Endothelial cell of umbilical vein (primary cell): ENCODE measurements at regions not wholly inside any gene's neighbourhood (a gene's known extent, or its start where the extent isn't known, plus 50 kb on each side); places are given as distances from the start of the nearest gene placed in this dataset.

Experiments used
- BruUV-seq: library from RNA; stranded (reverse); fragments of 400-500 nt; replicated peaks from 2 replicates; lab custom pipeline; 2021; lab: Mats Ljungman, UMichigan
- CTCF ChIA-PET: fragments of 300-600, 350-600 bp; sonication (Branson Sonifier 250); formaldehyde crosslinking; loops from one replicate; lab custom pipeline; 2021; ENCODE audit warnings: antibody characterized with exemption, inconsistent platforms; lab: Charles Lee
- POLR2A ChIA-PET: fragments of 300-600, 350-600 bp; sonication (Branson Sonifier 250); formaldehyde crosslinking; loops from one replicate; lab custom pipeline; 2021; ENCODE audit warnings: antibody characterized with exemption, inconsistent platforms; lab: Charles Lee
- DNase-seq: peaks from one replicate; pipeline ENCODE4 v3.0.0-alpha.2; 2011; ENCODE audit warnings: low read depth, low spot score
- FAIRE-seq: peaks from 2 replicates; lab custom pipeline; 2011; peaks lifted over from hg19 to GRCh38; lab: Jason Lieb, UNC
- H2AFZ ChIP-seq: 2 replicates; pipeline ENCODE4 v1.6.0; 2012; ENCODE audit warnings: low read depth, low read length, control low read depth, inconsistent platforms
- H3K27ac ChIP-seq: 2 replicates; pipeline ENCODE4 v1.5.1; 2011; ENCODE audit warnings: low read depth, mild to moderate bottlenecking, control low read depth, low read length, moderate library complexity; ENCODE audit not compliant: insufficient read depth
- H3K27me3 ChIP-seq, 2 experiments: 2 replicates each; pipeline versions ENCODE4 v1.6.0 to v1.6.1; 2011; ENCODE audit warnings: low read length in 2 of 2, mixed read lengths in 1 of 2; ENCODE audit not compliant: control insufficient read depth in 2 of 2, insufficient read depth in 2 of 2
- H3K36me3 ChIP-seq, 2 experiments: 2 replicates in 1 of 2; 3 replicates in 1 of 2; pipeline ENCODE4 v1.5.1; 2011; ENCODE audit warnings: low read length in 2 of 2, mild to moderate bottlenecking in 1 of 2, moderate library complexity in 1 of 2; ENCODE audit not compliant: control insufficient read depth in 2 of 2, insufficient read depth in 2 of 2; ENCODE audit errors: extremely low read depth in 1 of 2
- H3K4me1 ChIP-seq: 3 replicates; pipeline ENCODE4 v1.5.1; 2011; ENCODE audit warnings: mild to moderate bottlenecking, low read length; ENCODE audit not compliant: control insufficient read depth, insufficient read depth; ENCODE audit errors: extremely low read depth
- H3K4me2 ChIP-seq: 2 replicates; pipeline ENCODE4 v1.6.1; 2011; ENCODE audit warnings: low read length, control low read depth, mixed read lengths; ENCODE audit not compliant: insufficient read depth
- H3K4me3 ChIP-seq, 3 experiments: fragments of 200-600 bp in 1 of 3; sonication (generic), shearing (Covaris generic) in 1 of 3; replicated peaks in 1 of 3; 2 replicates each; pipeline ENCODE4 v1.5.1; 2011 to 2016; ENCODE audit warnings: control low read depth in 3 of 3, low read length in 3 of 3, mild to moderate bottlenecking in 2 of 3, inconsistent platforms in 1 of 3, low read depth in 1 of 3, moderate library complexity in 1 of 3; ENCODE audit not compliant: insufficient read depth in 1 of 3
- H3K79me2 ChIP-seq: 2 replicates; pipeline ENCODE4 v1.6.0; 2012; ENCODE audit warnings: low read length, inconsistent platforms; ENCODE audit not compliant: control insufficient read depth, insufficient read depth
- H3K9ac ChIP-seq: replicated peaks from 2 replicates; pipeline ENCODE3; 2011; ENCODE audit warnings: low read length, control low read depth; ENCODE audit not compliant: insufficient read depth; ENCODE audit errors: extremely low read depth
- H3K9me1 ChIP-seq: replicated peaks from 3 replicates; pipeline ENCODE4 v1.6.0; 2011; ENCODE audit warnings: mild to moderate bottlenecking, low read length; ENCODE audit not compliant: control insufficient read depth, insufficient read depth; ENCODE audit errors: extremely low read depth
- H3K9me3 ChIP-seq: replicated peaks from 2 replicates; pipeline ENCODE4 v1.5.1; 2012; ENCODE audit warnings: low read length, inconsistent platforms; ENCODE audit not compliant: control insufficient read depth, insufficient read depth
- H4K20me1 ChIP-seq: replicated peaks from 2 replicates; pipeline ENCODE3; 2011; ENCODE audit warnings: mild to moderate bottlenecking, low read length; ENCODE audit not compliant: control insufficient read depth, insufficient read depth; ENCODE audit errors: extremely low read depth
- CTCF ChIP-seq, 2 donors: IDR thresholded peaks; 1 replicate in 1 of 2; 2 replicates in 1 of 2; pipeline ENCODE4 v1.5.1; 2011; ENCODE audit warnings: low read length in 2 of 2, mild to moderate bottlenecking in 2 of 2, moderate library complexity in 2 of 2, control low read depth in 1 of 2, inconsistent platforms in 1 of 2, low read depth in 1 of 2; ENCODE audit not compliant: insufficient read depth in 1 of 2; ENCODE audit errors: extremely low read depth in 1 of 2
- EZH2 ChIP-seq: IDR thresholded peaks from 2 replicates; pipeline ENCODE4 v1.6.1; 2012; ENCODE audit warnings: borderline replicate concordance, low read depth, mild to moderate bottlenecking, moderate library complexity, low read length, inconsistent platforms; ENCODE audit not compliant: severe bottlenecking
- FOS ChIP-seq: IDR thresholded peaks from 2 replicates; pipeline ENCODE4 v1.6.1; 2011; ENCODE audit warnings: mild to moderate bottlenecking, low read length, moderate library complexity, borderline replicate concordance; ENCODE audit not compliant: insufficient read depth
- GATA2 ChIP-seq: IDR thresholded peaks from 2 replicates; pipeline ENCODE4 v1.7.0; 2011; ENCODE audit warnings: low read depth, mild to moderate bottlenecking, moderate library complexity, mixed read lengths, low read length; ENCODE audit not compliant: insufficient read length, insufficient read depth
- JUN ChIP-seq: IDR thresholded peaks from 2 replicates; pipeline ENCODE4 v1.6.1; 2011; ENCODE audit warnings: borderline replicate concordance, low read depth; ENCODE audit not compliant: insufficient read length, insufficient read depth
- MYC ChIP-seq: IDR thresholded peaks from one replicate; pipeline ENCODE4 v1.6.1; 2011; ENCODE audit warnings: mild to moderate bottlenecking, low read depth, low read length
- POLR2A ChIP-seq: IDR thresholded peaks from 2 replicates; pipeline ENCODE4 v1.6.1; 2012; ENCODE audit warnings: low read depth, mild to moderate bottlenecking, control low read depth, low read length
- POLR2AphosphoS5 ChIP-seq: IDR thresholded peaks from 2 replicates; pipeline ENCODE4 v1.6.1; 2012; ENCODE audit warnings: low read depth, mild to moderate bottlenecking, control low read depth, low read length, moderate library complexity; ENCODE audit not compliant: insufficient read depth
- dilution Hi-C: fragments of 300-500 bp; cut with MboI; formaldehyde crosslinking; loops from one replicate; pipeline ENCODE4 v1.15.0; 2019; ENCODE audit warnings: low sequenced_read_pairs; ENCODE audit not compliant: extremely low pct_ligation_motif_present
- intact Hi-C: fragments of 100-400 bp; cut with micrococcal nuclease; formaldehyde crosslinking; loops from one replicate; pipeline ENCODE4 v1.10.0; 2022

DNA sequence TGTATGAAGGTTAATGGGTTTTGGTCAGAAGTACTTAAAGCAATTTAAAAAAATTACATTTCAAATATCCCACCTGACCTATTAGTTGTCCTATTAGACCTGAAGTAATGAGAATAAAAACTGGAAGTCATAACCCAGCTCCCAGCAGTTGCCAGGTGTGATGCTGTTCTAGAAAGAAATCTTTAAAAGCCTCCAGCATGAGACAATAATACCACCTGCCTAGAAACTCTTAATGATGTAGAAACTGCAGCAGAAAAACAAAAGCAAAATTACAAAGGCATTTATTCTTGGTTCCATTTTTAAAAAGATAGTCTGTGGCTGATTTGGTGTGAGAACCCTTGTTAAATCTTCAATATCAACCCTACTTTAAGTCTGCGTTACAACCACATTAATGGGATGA is 1137.7 kb upstream of the TENM3 start:
- DNase-seq (no peak), FAIRE-seq (no peak)
- intact Hi-C loops (no loop called here), dilution Hi-C loops (no loop called here)
- Histone ChIP-seq H3K9ac (no peak overlapping the region), H3K9me1 (no peaks in the 10 kb centered on the region), H4K20me1 (no peaks in the 10 kb centered on the region), H3K4me2 (no peak overlapping the region), H3K27me3 (no peaks in the 10 kb centered on the region), H3K9me3 (peaks cover 5% of the 10 kb centered on the region), H3K79me2 (no peaks in the 10 kb centered on the region), H3K4me3 (no peak overlapping the region), H3K36me3 (no peaks in the 10 kb centered on the region), H3K27ac (no peak overlapping the region), H2AFZ (no peak overlapping the region), H3K4me1 (no peaks in the 10 kb centered on the region)
- POLR2A ChIA-PET = no interaction called here
- no TSS peak for BruUV-seq
- TF ChIP-seq CTCF (IDR thresholded peaks at IDR 0.05; ENCODE audit: extremely low read depth in 1 of 2, insufficient read depth in 1 of 2, low read depth in 1 of 2, low read length in 2 of 2) (no peak), MYC (no peak), FOS (no peak), GATA2 (no peak), JUN (no peak)
- CTCF ChIA-PET = no interaction called here

DNA sequence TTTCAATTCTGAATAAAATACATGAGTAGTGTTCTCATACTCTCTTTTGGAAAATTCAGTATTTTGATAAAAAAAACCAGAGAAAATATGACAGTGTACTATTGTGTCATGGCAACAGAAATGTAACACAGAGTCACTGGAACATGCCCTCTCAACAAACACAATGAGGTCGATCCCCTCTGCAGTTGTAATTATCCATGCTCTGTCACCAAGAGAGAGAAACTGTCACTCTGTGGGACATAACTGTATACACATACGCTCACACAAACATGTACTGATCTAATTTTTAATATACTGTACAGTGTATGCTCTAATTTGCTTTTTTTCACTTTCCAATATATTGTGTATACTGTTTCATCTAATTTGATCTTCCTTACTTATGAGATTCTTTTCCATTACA is 1136.8 kb upstream of the TENM3 start:
- CTCF ChIA-PET = no interaction called here
- Histone ChIP-seq H3K4me2 (no peak overlapping the region), H3K9me3 (peaks cover 5% of the 10 kb centered on the region), H4K20me1 (no peaks in the 10 kb centered on the region), H3K79me2 (no peaks in the 10 kb centered on the region), H3K9me1 (no peaks in the 10 kb centered on the region), H3K27ac (no peak overlapping the region), H3K4me3 (no peak overlapping the region), H3K9ac (no peak overlapping the region), H3K27me3 (no peaks in the 10 kb centered on the region), H2AFZ (no peak overlapping the region), H3K4me1 (no peaks in the 10 kb centered on the region), H3K36me3 (no peaks in the 10 kb centered on the region)
- DNase-seq = no peak
- FAIRE-seq = no peak
- TF ChIP-seq EZH2 = no peak
- TF ChIP-seq GATA2 = no peak
- no peak for TF ChIP-seq JUN
- TF ChIP-seq CTCF (IDR thresholded peaks at IDR 0.05; ENCODE audit: extremely low read depth in 1 of 2, insufficient read depth in 1 of 2, low read depth in 1 of 2, low read length in 2 of 2) = no peak
- TF ChIP-seq POLR2A = no peak
- TF ChIP-seq POLR2AphosphoS5 = no peak
- TF ChIP-seq FOS = no peak
- TF ChIP-seq MYC = no peak
- dilution Hi-C loops = no loop called here
- POLR2A ChIA-PET = no interaction called here
- intact Hi-C loops = no loop called here
- no TSS peak for BruUV-seq
